CD4-positive, CD25-positive, alpha-beta regulatory T cell (primary cell): ENCODE measurements at regions not wholly inside any gene's neighbourhood (a gene's known extent, or its start where the extent isn't known, plus 50 kb on each side); places are given as distances from the start of the nearest gene placed in this dataset.
"Not testable (repeated sequence)": the region's sequence is repeated elsewhere in the genome, so short reads cannot be mapped to it uniquely, and the experiment has no call there.

Experiments
- ATAC-seq, 2 donors: fragments of 150-1000 bp; cut with Tn5 transposase; one replicate each; pipeline ENCODE4 v1.10.0; 2021; ENCODE audit warnings: low read depth in 2 of 2, moderate number of reproducible peaks in 2 of 2, moderate library complexity in 1 of 2
- DNase-seq, 3 donors: peaks; one replicate each; pipeline versions ENCODE4 v3.0.0 to v3.0.0-alpha.2; 2012 to 2022; ENCODE audit warnings: mixed read lengths in 1 of 3
- H3K27ac ChIP-seq: one replicate; pipeline ENCODE4 v1.7.0; 2013; ENCODE audit warnings: mild to moderate bottlenecking, low read length; ENCODE audit not compliant: insufficient read depth, poor library complexity, severe bottlenecking
- H3K27me3 ChIP-seq: one replicate; pipeline ENCODE4 v1.7.0; 2013; ENCODE audit warnings: low read length; ENCODE audit not compliant: control insufficient read depth, insufficient read depth
- H3K36me3 ChIP-seq: one replicate; pipeline ENCODE4 v1.7.0; 2013; ENCODE audit warnings: mild to moderate bottlenecking, low read length, moderate library complexity; ENCODE audit not compliant: control insufficient read depth, insufficient read depth
- H3K4me1 ChIP-seq: 2 replicates; pipeline ENCODE4 v1.7.0; 2013; ENCODE audit warnings: mild to moderate bottlenecking, low read length; ENCODE audit not compliant: insufficient read depth, control insufficient read depth, poor library complexity, severe bottlenecking
- H3K4me3 ChIP-seq: one replicate; pipeline ENCODE4 v1.7.0; 2013; ENCODE audit warnings: low read depth, mild to moderate bottlenecking, low read length, moderate library complexity
- H3K9me3 ChIP-seq, 2 experiments: 1 replicate in 1 of 2; 2 replicates in 1 of 2; pipeline ENCODE4 v1.7.0; 2013; ENCODE audit warnings: low read length in 2 of 2, mild to moderate bottlenecking in 1 of 2, moderate library complexity in 1 of 2; ENCODE audit not compliant: control insufficient read depth in 2 of 2
- H3K27ac Mint-ChIP-seq, 3 donors: one replicate each; pipeline ENCODE4 v1.8.0; 2020 to 2022; ENCODE audit warnings: mild to moderate bottlenecking in 3 of 3, mixed read lengths in 3 of 3, moderate library complexity in 2 of 3
- H3K27me3 Mint-ChIP-seq: one replicate; pipeline ENCODE4 v1.8.0; 2022; ENCODE audit warnings: mild to moderate bottlenecking, mixed read lengths
- H3K36me3 Mint-ChIP-seq: one replicate; pipeline ENCODE4 v1.8.0; 2020; ENCODE audit warnings: mixed read lengths
- H3K4me1 Mint-ChIP-seq, 4 donors: one replicate each; pipeline ENCODE4 v1.8.0; 2020 to 2022; ENCODE audit warnings: mixed read lengths in 4 of 4, mild to moderate bottlenecking in 1 of 4
- H3K4me3 Mint-ChIP-seq, 4 donors: one replicate each; pipeline ENCODE4 v1.8.0; 2020 to 2022; ENCODE audit warnings: mild to moderate bottlenecking in 4 of 4, mixed read lengths in 4 of 4, moderate library complexity in 3 of 4
- H3K9me3 Mint-ChIP-seq, 7 donors: one replicate each; pipeline ENCODE4 v1.8.0; 2020 to 2022; ENCODE audit warnings: mixed read lengths in 7 of 7, mild to moderate bottlenecking in 3 of 7, moderate library complexity in 2 of 7

- H3K27ac ChIP-seq, H3K36me3 ChIP-seq, H3K36me3 Mint-ChIP-seq, DNase-seq, H3K4me3 Mint-ChIP-seq, H3K27me3 ChIP-seq, H3K4me3 ChIP-seq, ATAC-seq, H3K4me1 Mint-ChIP-seq, H3K27ac Mint-ChIP-seq, H3K4me1 ChIP-seq, H3K27me3 Mint-ChIP-seq: not testable (repeated sequence)
- H3K9me3 Mint-ChIP-seq, result peaks cover 2 to 56% (median 35%) of the 10 kb centered on the region in 7 donors
- H3K9me3 ChIP-seq, result peaks cover 12 to 49% of the 10 kb centered on the region in 2 experiments
Measured at GRCh38 chr4:49515241-49515640, 529.2 kb downstream of the CWH43 start.

DNA sequence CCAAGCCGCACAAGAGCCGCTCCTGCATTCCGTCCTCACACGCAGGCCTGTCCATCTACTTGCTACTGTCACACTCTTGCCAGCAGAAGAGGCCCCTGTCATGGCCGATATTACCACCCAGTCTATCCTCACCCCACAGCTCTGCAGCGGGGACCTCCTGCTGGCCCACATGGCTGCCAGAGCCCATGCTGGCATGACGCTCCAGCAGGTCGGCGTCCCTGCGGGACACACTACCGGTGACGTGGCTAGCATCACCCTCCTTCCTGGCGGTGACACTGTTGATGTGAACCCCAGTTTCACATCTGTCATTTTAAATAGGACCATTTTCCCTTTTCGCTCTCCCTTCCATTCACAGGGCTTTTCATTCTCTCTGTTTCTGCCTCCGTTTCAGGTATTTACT is 530.0 kb downstream of the CWH43 start:
- H3K4me3 ChIP-seq, H3K27me3 Mint-ChIP-seq, H3K27ac ChIP-seq, H3K27me3 ChIP-seq, ATAC-seq, H3K36me3 ChIP-seq, H3K27ac Mint-ChIP-seq, DNase-seq, H3K4me1 Mint-ChIP-seq, H3K36me3 Mint-ChIP-seq, H3K4me1 ChIP-seq, H3K4me3 Mint-ChIP-seq: not testable (repeated sequence)
- peaks cover 2 to 53% (median 30%) of the 10 kb centered on the region in 7 donors for H3K9me3 Mint-ChIP-seq
- peaks cover 9 to 42% of the 10 kb centered on the region in 2 experiments for H3K9me3 ChIP-seq

DNA sequence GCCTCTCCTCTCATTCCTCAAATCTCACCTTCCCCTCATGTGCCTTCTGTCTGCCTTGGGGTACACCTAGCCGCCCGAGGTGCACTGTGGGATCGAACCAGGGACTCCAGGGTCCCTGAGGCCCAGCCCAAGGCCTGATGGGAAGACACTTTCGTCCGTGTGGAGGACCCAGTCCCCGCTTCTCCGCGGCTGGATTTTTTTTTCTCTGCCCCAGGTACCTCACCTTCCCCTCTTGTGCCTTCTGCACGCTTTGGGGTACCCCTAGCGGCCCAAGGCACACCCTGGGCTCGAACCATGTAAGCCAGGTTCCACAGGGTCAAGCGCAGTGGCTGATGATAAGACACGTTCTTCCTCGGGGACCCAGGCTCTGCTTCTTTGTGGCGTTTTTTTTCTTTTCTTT is 530.7 kb downstream of the CWH43 start:
- H3K27me3 ChIP-seq, result no peaks in the 10 kb centered on the region
- Mint-ChIP-seq H3K27ac (no peak overlapping the region), H3K36me3 (no peaks in the 10 kb centered on the region), H3K4me3 (no peak overlapping the region), H3K4me1 (peaks cover 0 to 6% (median 2%) of the 10 kb centered on the region in 4 donors), H3K27me3 (no peaks in the 10 kb centered on the region), H3K9me3 (peaks cover 2 to 46% (median 25%) of the 10 kb centered on the region in 7 donors)
- H3K27ac ChIP-seq, result no peak overlapping the region
- ATAC-seq, result no peak
- DNase-seq, result no peak
- H3K36me3 ChIP-seq, result no peaks in the 10 kb centered on the region
- no peaks in the 10 kb centered on the region for H3K4me1 ChIP-seq
- H3K9me3 ChIP-seq, result peaks cover 7 to 35% of the 10 kb centered on the region in 2 experiments
- no peak overlapping the region for H3K4me3 ChIP-seq

- peaks cover 3 to 27% of the 10 kb centered on the region in 2 experiments for H3K9me3 ChIP-seq
- not testable (repeated sequence) for H3K4me1 ChIP-seq, H3K4me3 ChIP-seq, H3K36me3 ChIP-seq, H3K27me3 Mint-ChIP-seq, H3K4me3 Mint-ChIP-seq, DNase-seq, H3K27ac Mint-ChIP-seq, H3K27me3 ChIP-seq, ATAC-seq, H3K27ac ChIP-seq, H3K36me3 Mint-ChIP-seq, H3K4me1 Mint-ChIP-seq
- H3K9me3 Mint-ChIP-seq, result peaks cover 2 to 38% (median 20%) of the 10 kb centered on the region in 7 donors
Measured at GRCh38 chr4:49517485-49518205, 531.6 kb downstream of the CWH43 start.

GRCh38 chr4:49519150-49520035 is 533.3 kb downstream of the CWH43 start:
- H3K4me3 Mint-ChIP-seq, DNase-seq, H3K27me3 Mint-ChIP-seq, H3K27me3 ChIP-seq, H3K36me3 Mint-ChIP-seq, H3K4me1 ChIP-seq, H3K27ac Mint-ChIP-seq, ATAC-seq, H3K36me3 ChIP-seq, H3K4me1 Mint-ChIP-seq, H3K4me3 ChIP-seq, H3K27ac ChIP-seq: not testable (repeated sequence)
- peaks cover 0 to 24% (median 16%) of the 10 kb centered on the region in 7 donors for H3K9me3 Mint-ChIP-seq
- H3K9me3 ChIP-seq, result peaks cover 2 to 10% of the 10 kb centered on the region in 2 experiments

DNA sequence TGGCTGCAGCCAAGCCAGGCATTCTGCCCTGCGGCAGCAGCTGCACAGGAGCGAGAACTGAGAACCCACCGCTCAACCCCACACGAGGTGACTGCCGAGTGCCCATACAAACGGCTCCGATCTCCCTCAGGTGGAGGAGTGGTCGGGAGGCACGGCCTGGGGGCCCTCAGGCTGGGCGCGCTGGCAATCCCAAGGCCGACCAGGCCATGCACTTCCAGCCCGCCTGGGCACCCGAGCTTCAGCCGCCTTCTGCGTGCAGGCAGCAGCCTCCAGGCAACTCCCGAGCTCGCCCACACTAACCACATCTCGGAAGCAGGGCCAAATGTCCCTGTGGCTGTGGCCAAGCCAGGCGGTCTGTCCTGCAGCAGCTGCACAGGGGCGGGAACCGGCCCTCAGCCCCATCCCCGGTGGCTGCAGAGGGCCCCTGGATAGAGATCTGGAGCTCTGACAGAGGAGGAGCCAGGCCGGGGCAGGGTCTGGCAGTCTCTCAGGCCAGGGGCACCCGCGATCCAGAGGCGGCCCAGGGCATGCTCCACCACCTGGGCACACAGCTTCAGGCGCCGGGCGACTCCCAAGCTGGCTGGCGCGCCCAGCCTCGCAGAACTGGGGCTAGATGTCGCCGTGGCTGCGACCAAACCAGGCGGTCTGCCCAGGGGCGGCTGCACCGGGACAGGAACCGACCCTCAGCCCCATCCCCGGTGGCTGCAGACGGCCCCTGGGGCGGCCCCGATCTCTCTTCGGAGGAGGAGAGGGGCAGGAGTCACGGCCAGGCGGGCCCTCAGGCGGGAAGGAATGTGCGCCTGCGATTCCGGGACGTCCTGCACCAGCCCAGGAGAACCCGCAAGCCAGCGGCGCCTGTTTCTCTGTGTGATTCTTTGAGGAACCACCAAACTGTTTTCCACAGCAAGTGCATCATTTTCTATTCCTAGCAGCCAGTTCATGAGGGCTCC is 538.0 kb downstream of the CWH43 start:
- H3K27me3 Mint-ChIP-seq, H3K4me3 ChIP-seq, H3K36me3 Mint-ChIP-seq, ATAC-seq, H3K9me3 ChIP-seq, H3K36me3 ChIP-seq, H3K4me1 Mint-ChIP-seq, H3K9me3 Mint-ChIP-seq, H3K27me3 ChIP-seq, H3K27ac Mint-ChIP-seq, H3K27ac ChIP-seq, H3K4me1 ChIP-seq, DNase-seq, H3K4me3 Mint-ChIP-seq: not testable (repeated sequence)

DNA sequence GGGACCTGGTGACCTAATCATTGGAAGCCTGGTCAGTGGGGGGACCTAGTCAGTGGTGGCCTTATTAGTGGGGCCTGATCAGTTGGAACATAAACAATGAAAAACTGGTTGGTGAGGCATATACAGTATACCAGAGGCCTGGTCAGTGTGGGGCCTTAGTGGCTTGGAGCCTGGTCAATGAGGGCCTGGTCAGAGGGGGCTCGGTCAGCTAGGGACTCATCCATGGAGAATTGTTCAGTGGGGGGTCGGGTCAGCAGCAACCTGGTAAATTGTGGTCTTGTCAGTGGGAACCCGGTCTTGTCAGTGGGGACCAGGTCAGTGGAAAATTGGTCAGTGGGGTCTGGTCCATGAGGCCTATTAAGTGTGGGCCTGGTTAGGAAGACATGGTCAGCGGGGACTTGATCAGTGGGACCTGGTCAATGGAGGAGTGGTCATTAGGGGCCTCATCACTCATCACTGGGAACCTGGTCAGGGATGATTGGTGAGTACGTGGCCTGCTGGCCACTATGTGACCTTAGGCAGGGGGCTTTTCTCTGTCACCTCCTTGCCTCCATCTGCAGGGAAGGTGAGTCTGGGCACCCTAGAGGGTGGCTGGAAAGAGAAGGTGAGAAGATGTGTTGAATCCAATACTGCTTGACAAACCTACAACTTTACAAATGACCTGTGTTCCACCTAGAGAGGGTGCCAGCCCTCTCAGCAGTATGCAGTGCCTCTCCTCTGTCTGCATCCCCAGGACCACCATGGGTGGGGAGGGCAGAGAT is 573.0 kb downstream of the CWH43 start:
- H3K9me3 ChIP-seq, H3K4me3 Mint-ChIP-seq, H3K4me1 Mint-ChIP-seq, H3K27me3 ChIP-seq, H3K27me3 Mint-ChIP-seq, H3K27ac ChIP-seq, H3K36me3 ChIP-seq, H3K4me3 ChIP-seq, H3K36me3 Mint-ChIP-seq, ATAC-seq, DNase-seq, H3K4me1 ChIP-seq, H3K27ac Mint-ChIP-seq: not testable (repeated sequence)
- peaks cover 2 to 20% (median 11%) of the 10 kb centered on the region in 7 donors for H3K9me3 Mint-ChIP-seq
